ENCODE measurements at regions not wholly inside any gene's neighbourhood (a gene's known extent, or its start where the extent isn't known, plus 50 kb on each side); places are given as distances from the start of the nearest gene placed in this dataset.

- POLR2A ChIA-PET: interaction anchor here (1.7 to 4.3 kb wide), 4 partner anchors 16 to 422 kb away, joined by 6 to 38 read pairs (median 20); no protein-coding TSS in a partner anchor
- FAIRE-seq (no peak), ATAC-seq (no peak), DNase-seq (ENCODE audit: low spot score) (no peak)
- Histone ChIP-seq H3K27me3 (ENCODE audit: control insufficient read depth in 1 of 2, insufficient read depth in 2 of 2, low read length in 2 of 2) (no peaks in the 10 kb centered on the region), H3K79me2 (ENCODE audit: insufficient read depth, low read length) (peaks cover 9% of the 10 kb centered on the region), H3K4me1 (ENCODE audit: insufficient read depth, low read length) (peaks cover 41% of the 10 kb centered on the region), H3K4me2 (ENCODE audit: low read depth, low read length) (peak overlapping the region; percentile 94), H3K4me3 (replicated peaks in 1 of 3; ENCODE audit: insufficient read depth in 1 of 3, low read depth in 2 of 3, low read length in 3 of 3) (peak overlapping the region in 1 of 3 experiments; percentile 2; a peak in 1 of 6 replicates), H3K9ac (ENCODE audit: insufficient read depth, low read depth, low read length) (no peak overlapping the region), H2AFZ (ENCODE audit: low read length) (no peak overlapping the region), H4K20me1 (ENCODE audit: insufficient read depth, low read length) (no peaks in the 10 kb centered on the region), H3K27ac (ENCODE audit: extremely low read length, insufficient read depth, low read length) (no peak overlapping the region), H3K36me3 (replicated peaks in 1 of 2; ENCODE audit: control insufficient read depth in 1 of 2, insufficient read depth in 2 of 2, low read length in 2 of 2) (no peaks in the 10 kb centered on the region; a peak in 2 of 5 replicates), H3K9me3 (ENCODE audit: low read length) (no peaks in the 10 kb centered on the region)
- CTCF ChIA-PET (ENCODE audit: low intra/inter-chr PET ratio, low total read pairs): no interaction called here
- 83% methylated on average over 2 of the region's 2 CpGs for WGBS (ENCODE audit: low lambda C conversion rate)
- intact Hi-C loops (cut with micrococcal nuclease; ENCODE audit: unreplicated experiment): loop anchor here (2.0 to 5.0 kb wide), 2 partner anchors 66 to 117 kb away; partner anchors contain the start of gene TOX3
- no TSS peak for BruUV-seq (replicated peaks)
- in situ Hi-C loops (cut with HindIII; ENCODE audit: extremely low pct_ligation_motif_present, low pct_unique_long_range_greater_than_20kb): no loop called here
- TF ChIP-seq ZSCAN25 (CRISPR knock-in tag; IDR thresholded peaks at IDR 0.05): no peak
- TF ChIP-seq ZNF737 (CRISPR knock-in tag; IDR thresholded peaks at IDR 0.05; ENCODE audit: borderline replicate concordance): no peak
- no peak for TF ChIP-seq HNF1A (IDR thresholded peaks at IDR 0.05; ENCODE audit: low read depth)
- no peak for TF ChIP-seq HNF1A (CRISPR knock-in tag; IDR thresholded peaks at IDR 0.05; ENCODE audit: borderline replicate concordance)
- peak; percentile 66 for TF ChIP-seq POGZ (CRISPR knock-in tag; IDR thresholded peaks at IDR 0.05)
- no peak for TF ChIP-seq ZNF337 (CRISPR knock-in tag; IDR thresholded peaks at IDR 0.05; ENCODE audit: borderline replicate concordance, low read depth)
- TF ChIP-seq RARA (CRISPR knock-in tag; IDR thresholded peaks at IDR 0.05): no peak
- no peak for TF ChIP-seq CCDC6 (CRISPR knock-in tag; IDR thresholded peaks at IDR 0.05)
- 0 out of 2 replicates have a peak, but pooled peaks have one; percentile 22 for TF ChIP-seq FOXA3 (CRISPR knock-in tag; IDR thresholded peaks at IDR 0.05)
- no peak for TF ChIP-seq SIN3A (IDR thresholded peaks at IDR 0.05; ENCODE audit: borderline replicate concordance, low read depth, low read length)
- TF ChIP-seq USF2 (IDR thresholded peaks at IDR 0.05; ENCODE audit: low read depth, low read length): no peak
- peak; percentile 67; the same call in 1 of the 2 replicates for TF ChIP-seq USF2 (CRISPR knock-in tag; IDR thresholded peaks at IDR 0.05; ENCODE audit: borderline replicate concordance)
- TF ChIP-seq ZMYM4 (CRISPR knock-in tag; IDR thresholded peaks at IDR 0.05): peak; percentile 76
- no peak for TF ChIP-seq TBX3 (IDR thresholded peaks at IDR 0.05; ENCODE audit: borderline replicate concordance)
- 0 out of 2 replicates have a peak, but pooled peaks have one; percentile 30 for TF ChIP-seq ZBTB7A (CRISPR knock-in tag; IDR thresholded peaks at IDR 0.05)
- TF ChIP-seq TMF1 (CRISPR knock-in tag; IDR thresholded peaks at IDR 0.05; ENCODE audit: low read depth): no peak
- no peak for TF ChIP-seq ZFP90 (CRISPR knock-in tag; IDR thresholded peaks at IDR 0.05; ENCODE audit: borderline replicate concordance)
- TF ChIP-seq CBX1 (IDR thresholded peaks at IDR 0.05; ENCODE audit: low read depth): peak; percentile 46
- TF ChIP-seq POLR2A (IDR thresholded peaks at IDR 0.05; ENCODE audit: insufficient read depth in 1 of 2, low read depth in 2 of 2, low read length in 2 of 2): no peak
- TF ChIP-seq NR2F1 (CRISPR knock-in tag; IDR thresholded peaks at IDR 0.05): no peak
- TF ChIP-seq SOX6 (IDR thresholded peaks at IDR 0.05): no peak
- TF ChIP-seq SOX6 (CRISPR knock-in tag; IDR thresholded peaks at IDR 0.05): peak; percentile 39; the same call in 1 of the 2 replicates
Observed at GRCh38 chr16:52613508-52613907, 66.6 kb upstream of the TOX3 start.
